Endothelial cell of umbilical vein (primary cell): ENCODE measurements at regions not wholly inside any gene's neighbourhood (a gene's known extent, or its start where the extent isn't known, plus 50 kb on each side); places are given as distances from the start of the nearest gene placed in this dataset.

Experiments
- BruUV-seq: library from RNA; stranded (reverse); fragments of 400-500 nt; replicated peaks from 2 replicates; lab custom pipeline; 2021; lab: Mats Ljungman, UMichigan
- CTCF ChIA-PET: fragments of 300-600, 350-600 bp; sonication (Branson Sonifier 250); formaldehyde crosslinking; loops from one replicate; lab custom pipeline; 2021; ENCODE audit warnings: antibody characterized with exemption, inconsistent platforms; lab: Charles Lee
- POLR2A ChIA-PET: fragments of 300-600, 350-600 bp; sonication (Branson Sonifier 250); formaldehyde crosslinking; loops from one replicate; lab custom pipeline; 2021; ENCODE audit warnings: antibody characterized with exemption, inconsistent platforms; lab: Charles Lee
- DNase-seq: peaks from one replicate; pipeline ENCODE4 v3.0.0-alpha.2; 2011; ENCODE audit warnings: low read depth, low spot score
- FAIRE-seq: peaks from 2 replicates; lab custom pipeline; 2011; peaks lifted over from hg19 to GRCh38; lab: Jason Lieb, UNC
- H2AFZ ChIP-seq: 2 replicates; pipeline ENCODE4 v1.6.0; 2012; ENCODE audit warnings: low read depth, low read length, control low read depth, inconsistent platforms
- H3K27ac ChIP-seq: 2 replicates; pipeline ENCODE4 v1.5.1; 2011; ENCODE audit warnings: low read depth, mild to moderate bottlenecking, control low read depth, low read length, moderate library complexity; ENCODE audit not compliant: insufficient read depth
- H3K27me3 ChIP-seq, 2 experiments: 2 replicates each; pipeline versions ENCODE4 v1.6.0 to v1.6.1; 2011; ENCODE audit warnings: low read length in 2 of 2, mixed read lengths in 1 of 2; ENCODE audit not compliant: control insufficient read depth in 2 of 2, insufficient read depth in 2 of 2
- H3K36me3 ChIP-seq, 2 experiments: 2 replicates in 1 of 2; 3 replicates in 1 of 2; pipeline ENCODE4 v1.5.1; 2011; ENCODE audit warnings: low read length in 2 of 2, mild to moderate bottlenecking in 1 of 2, moderate library complexity in 1 of 2; ENCODE audit not compliant: control insufficient read depth in 2 of 2, insufficient read depth in 2 of 2; ENCODE audit errors: extremely low read depth in 1 of 2
- H3K4me1 ChIP-seq: 3 replicates; pipeline ENCODE4 v1.5.1; 2011; ENCODE audit warnings: mild to moderate bottlenecking, low read length; ENCODE audit not compliant: control insufficient read depth, insufficient read depth; ENCODE audit errors: extremely low read depth
- H3K4me2 ChIP-seq: 2 replicates; pipeline ENCODE4 v1.6.1; 2011; ENCODE audit warnings: low read length, control low read depth, mixed read lengths; ENCODE audit not compliant: insufficient read depth
- H3K4me3 ChIP-seq, 3 experiments: fragments of 200-600 bp in 1 of 3; sonication (generic), shearing (Covaris generic) in 1 of 3; replicated peaks in 1 of 3; 2 replicates each; pipeline ENCODE4 v1.5.1; 2011 to 2016; ENCODE audit warnings: control low read depth in 3 of 3, low read length in 3 of 3, mild to moderate bottlenecking in 2 of 3, inconsistent platforms in 1 of 3, low read depth in 1 of 3, moderate library complexity in 1 of 3; ENCODE audit not compliant: insufficient read depth in 1 of 3
- H3K79me2 ChIP-seq: 2 replicates; pipeline ENCODE4 v1.6.0; 2012; ENCODE audit warnings: low read length, inconsistent platforms; ENCODE audit not compliant: control insufficient read depth, insufficient read depth
- H3K9ac ChIP-seq: replicated peaks from 2 replicates; pipeline ENCODE3; 2011; ENCODE audit warnings: low read length, control low read depth; ENCODE audit not compliant: insufficient read depth; ENCODE audit errors: extremely low read depth
- H3K9me1 ChIP-seq: replicated peaks from 3 replicates; pipeline ENCODE4 v1.6.0; 2011; ENCODE audit warnings: mild to moderate bottlenecking, low read length; ENCODE audit not compliant: control insufficient read depth, insufficient read depth; ENCODE audit errors: extremely low read depth
- H3K9me3 ChIP-seq: replicated peaks from 2 replicates; pipeline ENCODE4 v1.5.1; 2012; ENCODE audit warnings: low read length, inconsistent platforms; ENCODE audit not compliant: control insufficient read depth, insufficient read depth
- H4K20me1 ChIP-seq: replicated peaks from 2 replicates; pipeline ENCODE3; 2011; ENCODE audit warnings: mild to moderate bottlenecking, low read length; ENCODE audit not compliant: control insufficient read depth, insufficient read depth; ENCODE audit errors: extremely low read depth
- EZH2 ChIP-seq: IDR thresholded peaks from 2 replicates; pipeline ENCODE4 v1.6.1; 2012; ENCODE audit warnings: borderline replicate concordance, low read depth, mild to moderate bottlenecking, moderate library complexity, low read length, inconsistent platforms; ENCODE audit not compliant: severe bottlenecking
- FOS ChIP-seq: IDR thresholded peaks from 2 replicates; pipeline ENCODE4 v1.6.1; 2011; ENCODE audit warnings: mild to moderate bottlenecking, low read length, moderate library complexity, borderline replicate concordance; ENCODE audit not compliant: insufficient read depth
- GATA2 ChIP-seq: IDR thresholded peaks from 2 replicates; pipeline ENCODE4 v1.7.0; 2011; ENCODE audit warnings: low read depth, mild to moderate bottlenecking, moderate library complexity, mixed read lengths, low read length; ENCODE audit not compliant: insufficient read length, insufficient read depth
- JUN ChIP-seq: IDR thresholded peaks from 2 replicates; pipeline ENCODE4 v1.6.1; 2011; ENCODE audit warnings: borderline replicate concordance, low read depth; ENCODE audit not compliant: insufficient read length, insufficient read depth
- POLR2A ChIP-seq: IDR thresholded peaks from 2 replicates; pipeline ENCODE4 v1.6.1; 2012; ENCODE audit warnings: low read depth, mild to moderate bottlenecking, control low read depth, low read length
- POLR2AphosphoS5 ChIP-seq: IDR thresholded peaks from 2 replicates; pipeline ENCODE4 v1.6.1; 2012; ENCODE audit warnings: low read depth, mild to moderate bottlenecking, control low read depth, low read length, moderate library complexity; ENCODE audit not compliant: insufficient read depth
- dilution Hi-C: fragments of 300-500 bp; cut with MboI; formaldehyde crosslinking; loops from one replicate; pipeline ENCODE4 v1.15.0; 2019; ENCODE audit warnings: low sequenced_read_pairs; ENCODE audit not compliant: extremely low pct_ligation_motif_present
- intact Hi-C: fragments of 100-400 bp; cut with micrococcal nuclease; formaldehyde crosslinking; loops from one replicate; pipeline ENCODE4 v1.10.0; 2022
- TF ChIP-seq, protein P1 (sequence below): IDR thresholded peaks from 2 replicates; pipeline ENCODE4 v1.6.1; 2011; ENCODE audit not compliant: insufficient read depth, insufficient read length
- TF ChIP-seq, protein P2 (sequence below), 2 donors: IDR thresholded peaks; 1 replicate in 1 of 2; 2 replicates in 1 of 2; pipeline ENCODE4 v1.5.1; 2011; ENCODE audit warnings: low read length in 2 of 2, mild to moderate bottlenecking in 2 of 2, moderate library complexity in 2 of 2, control low read depth in 1 of 2, inconsistent platforms in 1 of 2, low read depth in 1 of 2; ENCODE audit not compliant: insufficient read depth in 1 of 2; ENCODE audit errors: extremely low read depth in 1 of 2

GRCh38 chr4:129515356-129515755 lies 419.4 kb downstream of the C4orf33 start:
- H3K4me3 ChIP-seq: no peak overlapping the region
- DNase-seq (peak; percentile 90), FAIRE-seq (peak; percentile 77)
- H3K4me2 ChIP-seq: peak overlapping the region; percentile 45
- no peaks in the 10 kb centered on the region for H3K36me3 ChIP-seq
- H3K9me1 ChIP-seq: no peaks in the 10 kb centered on the region
- no peak overlapping the region for H3K9ac ChIP-seq
- H3K9me3 ChIP-seq: no peaks in the 10 kb centered on the region
- ChIA-PET CTCF (interaction anchor here (0.9 to 1.8 kb wide), 6 partner anchors 11 to 152 kb away, joined by 3 to 8 read pairs (median 5); no protein-coding TSS in a partner anchor), POLR2A (no interaction called here)
- no TSS peak for BruUV-seq
- dilution Hi-C loops: no loop called here
- H3K79me2 ChIP-seq: no peaks in the 10 kb centered on the region
- H4K20me1 ChIP-seq: no peaks in the 10 kb centered on the region
- intact Hi-C loops: loop anchor here (1.0 to 2.0 kb wide), 3 partner anchors 31 to 152 kb away; no protein-coding TSS in a partner anchor
- TF ChIP-seq GATA2: peak; percentile 67
- TF ChIP-seq FOS: peak; percentile 94
- TF ChIP-seq, protein P1, sequence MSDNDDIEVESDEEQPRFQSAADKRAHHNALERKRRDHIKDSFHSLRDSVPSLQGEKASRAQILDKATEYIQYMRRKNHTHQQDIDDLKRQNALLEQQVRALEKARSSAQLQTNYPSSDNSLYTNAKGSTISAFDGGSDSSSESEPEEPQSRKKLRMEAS: no peak
- TF ChIP-seq, protein P2, sequence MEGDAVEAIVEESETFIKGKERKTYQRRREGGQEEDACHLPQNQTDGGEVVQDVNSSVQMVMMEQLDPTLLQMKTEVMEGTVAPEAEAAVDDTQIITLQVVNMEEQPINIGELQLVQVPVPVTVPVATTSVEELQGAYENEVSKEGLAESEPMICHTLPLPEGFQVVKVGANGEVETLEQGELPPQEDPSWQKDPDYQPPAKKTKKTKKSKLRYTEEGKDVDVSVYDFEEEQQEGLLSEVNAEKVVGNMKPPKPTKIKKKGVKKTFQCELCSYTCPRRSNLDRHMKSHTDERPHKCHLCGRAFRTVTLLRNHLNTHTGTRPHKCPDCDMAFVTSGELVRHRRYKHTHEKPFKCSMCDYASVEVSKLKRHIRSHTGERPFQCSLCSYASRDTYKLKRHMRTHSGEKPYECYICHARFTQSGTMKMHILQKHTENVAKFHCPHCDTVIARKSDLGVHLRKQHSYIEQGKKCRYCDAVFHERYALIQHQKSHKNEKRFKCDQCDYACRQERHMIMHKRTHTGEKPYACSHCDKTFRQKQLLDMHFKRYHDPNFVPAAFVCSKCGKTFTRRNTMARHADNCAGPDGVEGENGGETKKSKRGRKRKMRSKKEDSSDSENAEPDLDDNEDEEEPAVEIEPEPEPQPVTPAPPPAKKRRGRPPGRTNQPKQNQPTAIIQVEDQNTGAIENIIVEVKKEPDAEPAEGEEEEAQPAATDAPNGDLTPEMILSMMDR (IDR thresholded peaks at IDR 0.05; ENCODE audit: extremely low read depth in 1 of 2, insufficient read depth in 1 of 2, low read depth in 1 of 2, low read length in 2 of 2): no peak
- peak; percentile 78 for TF ChIP-seq POLR2AphosphoS5
- TF ChIP-seq POLR2A: peak; percentile 15
- TF ChIP-seq JUN: peak; percentile 87
- no peak for TF ChIP-seq EZH2
- H3K4me1 ChIP-seq: peaks cover 22% of the 10 kb centered on the region
- H2AFZ ChIP-seq: no peak overlapping the region
- H3K27ac ChIP-seq: peak overlapping the region; percentile 66
- H3K27me3 ChIP-seq: no peaks in the 10 kb centered on the region
